ENCODE measurements at regions not wholly inside any gene's neighbourhood (a gene's known extent, or its start where the extent isn't known, plus 50 kb on each side); places are given as distances from the start of the nearest gene placed in this dataset.
A peak's percentile ranks its signal among the peaks of the same experiment; 100 is the strongest.

DNA sequence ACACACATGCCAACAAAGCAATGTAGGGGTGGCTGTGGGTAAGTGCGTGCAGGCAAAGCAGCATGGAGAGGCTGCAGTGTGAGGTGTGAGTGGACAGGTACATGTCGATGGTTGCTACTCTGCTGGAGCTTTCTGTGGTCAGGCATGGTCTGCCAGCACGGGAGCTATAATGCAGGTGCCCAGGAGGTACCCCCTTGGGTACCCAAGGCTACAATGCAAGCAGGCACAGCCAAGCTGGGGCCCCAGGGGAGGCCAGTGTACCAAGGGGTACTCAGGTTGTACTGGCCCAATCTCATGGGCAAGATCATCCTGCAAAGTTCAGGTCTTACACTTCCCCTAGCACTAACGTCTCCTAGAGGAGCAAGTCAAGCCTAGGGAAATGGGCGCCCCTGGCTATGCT, 58.4 kb upstream of the IRAK1BP1 start:
- DNase-seq (ENCODE audit: low read depth): no peak
- no peak overlapping the region for H3K4me3 ChIP-seq (ENCODE audit: low read depth, low read length)
- TF ChIP-seq CTCF (IDR thresholded peaks at IDR 0.05; ENCODE audit: insufficient read depth, low read depth, low read length): no peak

DNA sequence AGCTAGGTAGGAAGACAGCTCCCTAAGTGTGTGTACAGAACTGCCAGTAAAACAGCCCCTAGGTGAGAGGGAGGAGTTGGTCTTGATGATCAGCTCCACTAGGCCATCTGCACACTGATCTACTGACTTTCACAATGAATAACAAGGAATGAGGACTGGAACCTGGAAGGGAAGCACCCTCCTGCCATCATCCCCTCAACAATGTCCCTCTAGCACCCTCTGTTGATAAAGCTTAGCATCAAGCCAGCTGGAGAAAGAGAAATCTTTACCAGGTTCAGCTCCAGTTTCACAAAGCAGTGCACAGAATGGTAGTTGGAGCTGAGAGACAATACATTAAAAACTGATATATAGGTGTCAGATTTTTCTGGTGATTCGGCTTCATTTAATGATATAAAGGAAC, 57.2 kb upstream of the IRAK1BP1 start:
- peak; percentile 53 for DNase-seq (ENCODE audit: low read depth)
- peak; percentile 65 for TF ChIP-seq CTCF (IDR thresholded peaks at IDR 0.05; ENCODE audit: insufficient read depth, low read depth, low read length)
- no peak overlapping the region for H3K4me3 ChIP-seq (ENCODE audit: low read depth, low read length)

- H3K4me3 ChIP-seq (ENCODE audit: low read depth, low read length): no peak overlapping the region
- TF ChIP-seq CTCF (IDR thresholded peaks at IDR 0.05; ENCODE audit: insufficient read depth, low read depth, low read length): no peak
- DNase-seq (ENCODE audit: low read depth): no peak
Observed at GRCh38 chr6:78810698-78811097, 56.7 kb upstream of the IRAK1BP1 start.
